ENCODE measurements at regions not wholly inside any gene's neighbourhood (a gene's known extent, or its start where the extent isn't known, plus 50 kb on each side); places are given as distances from the start of the nearest gene placed in this dataset.

DNA sequence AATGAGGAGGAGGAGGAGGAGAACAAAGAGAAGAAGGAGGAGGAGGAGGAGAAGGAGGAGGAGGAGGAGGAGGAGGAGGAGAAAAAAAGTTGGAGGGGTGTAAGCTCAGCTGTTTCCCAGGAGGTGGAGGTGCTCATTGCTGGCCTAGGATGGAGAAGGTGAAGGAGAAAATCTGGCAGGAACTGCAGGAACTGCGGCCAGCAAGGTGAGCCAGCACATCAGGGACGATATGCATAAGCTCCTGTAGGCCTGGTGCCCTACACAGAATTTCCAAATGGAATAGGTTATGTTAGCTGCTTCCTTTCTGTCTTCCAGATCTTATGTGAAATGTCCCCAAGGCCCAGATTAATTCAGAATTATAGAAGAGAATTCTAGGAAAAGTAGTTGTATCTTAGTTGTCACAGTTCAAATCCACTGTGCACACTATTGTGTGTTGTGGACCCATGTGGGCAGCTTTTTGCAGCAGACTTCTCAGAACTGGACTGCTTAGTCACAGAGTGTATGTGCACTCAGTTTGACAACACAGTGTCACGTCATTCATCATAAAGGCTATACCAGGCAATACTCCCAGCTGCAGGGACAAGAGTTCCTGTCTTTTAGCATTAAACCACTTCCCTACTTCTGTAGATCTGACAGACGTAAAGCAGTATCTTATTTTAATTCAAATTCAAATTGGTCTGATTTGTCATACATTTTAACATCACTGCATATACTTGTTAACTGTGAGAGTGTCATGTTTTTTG is 303.7 kb downstream of the HLX start:
- no peak for TF ChIP-seq POLR2AphosphoS5 (IDR thresholded peaks at IDR 0.05; ENCODE audit: insufficient read depth, low read depth, low read length)
- TF ChIP-seq EZH2 (IDR thresholded peaks at IDR 0.05; ENCODE audit: borderline replicate concordance, low read depth, low read length, severe bottlenecking), result no peak
- no peak for TF ChIP-seq GATA2 (IDR thresholded peaks at IDR 0.05; ENCODE audit: insufficient read depth, insufficient read length, low read depth, low read length)
- Histone ChIP-seq H3K9ac (replicated peaks; ENCODE audit: extremely low read depth, insufficient read depth, low read length) (no peak overlapping the region), H3K9me3 (replicated peaks; ENCODE audit: control insufficient read depth, insufficient read depth, low read length) (no peaks in the 10 kb centered on the region), H3K4me1 (ENCODE audit: control insufficient read depth, extremely low read depth, insufficient read depth, low read length) (no peaks in the 10 kb centered on the region), H3K79me2 (ENCODE audit: control insufficient read depth, insufficient read depth, low read length) (no peaks in the 10 kb centered on the region), H3K36me3 (ENCODE audit: control insufficient read depth in 2 of 2, extremely low read depth in 1 of 2, insufficient read depth in 2 of 2, low read length in 2 of 2) (no peaks in the 10 kb centered on the region), H3K9me1 (replicated peaks; ENCODE audit: control insufficient read depth, extremely low read depth, insufficient read depth, low read length) (no peaks in the 10 kb centered on the region), H3K27me3 (ENCODE audit: control insufficient read depth in 2 of 2, insufficient read depth in 2 of 2, low read length in 2 of 2) (no peaks in the 10 kb centered on the region), H4K20me1 (replicated peaks; ENCODE audit: control insufficient read depth, extremely low read depth, insufficient read depth, low read length) (no peaks in the 10 kb centered on the region), H3K4me3 (replicated peaks in 1 of 3; ENCODE audit: insufficient read depth in 1 of 3, low read depth in 1 of 3, low read length in 3 of 3) (no peak overlapping the region), H3K27ac (ENCODE audit: insufficient read depth, low read depth, low read length) (no peak overlapping the region), H3K4me2 (ENCODE audit: insufficient read depth, low read length) (no peak overlapping the region), H2AFZ (ENCODE audit: low read depth, low read length) (no peak overlapping the region)
- FAIRE-seq, result no peak
- intact Hi-C loops (cut with micrococcal nuclease) (no loop called here), dilution Hi-C loops (cut with MboI; ENCODE audit: extremely low pct_ligation_motif_present, low sequenced_read_pairs) (no loop called here)
- ChIA-PET POLR2A (no interaction called here), CTCF (no interaction called here)
- no TSS peak for BruUV-seq (replicated peaks)
- DNase-seq (ENCODE audit: low read depth, low spot score), result no peak

DNA sequence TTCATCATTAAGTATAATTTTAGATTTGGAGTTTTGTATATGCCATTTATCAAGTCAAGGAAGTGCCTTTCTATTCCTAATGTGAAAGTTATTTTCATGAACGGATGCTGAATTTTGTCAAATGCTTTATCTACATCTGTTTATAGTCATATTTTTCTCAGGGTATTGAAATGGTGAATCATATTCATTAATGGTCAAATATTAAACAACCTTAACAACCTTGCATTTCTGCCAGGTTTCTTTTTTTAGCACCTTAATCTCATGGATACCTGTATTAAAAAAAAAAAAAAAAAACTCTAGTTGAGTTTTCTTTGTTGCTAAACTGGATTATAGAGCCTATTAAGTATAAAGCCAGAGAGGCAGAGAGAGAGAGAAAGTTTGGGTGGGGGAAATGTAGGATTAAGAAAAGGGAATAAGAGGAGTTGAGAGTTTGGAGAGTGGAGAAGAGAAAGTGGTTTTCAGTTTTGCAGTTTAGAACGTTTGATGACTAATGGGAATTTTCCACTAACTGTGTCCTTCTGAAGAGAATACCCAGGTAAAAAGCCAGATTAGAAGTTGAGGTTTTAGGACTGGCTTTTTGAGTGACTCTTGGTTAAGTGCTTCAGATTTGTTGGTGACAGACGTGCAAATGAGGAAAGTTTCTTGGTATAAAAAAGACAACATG is 305.0 kb downstream of the HLX start:
- CTCF ChIA-PET, result no interaction called here
- H3K4me1 ChIP-seq (ENCODE audit: control insufficient read depth, extremely low read depth, insufficient read depth, low read length), result no peaks in the 10 kb centered on the region
- no peak overlapping the region for H3K9ac ChIP-seq (replicated peaks; ENCODE audit: extremely low read depth, insufficient read depth, low read length)
- no peak overlapping the region for H3K27ac ChIP-seq (ENCODE audit: insufficient read depth, low read depth, low read length)
- no peaks in the 10 kb centered on the region for H3K9me3 ChIP-seq (replicated peaks; ENCODE audit: control insufficient read depth, insufficient read depth, low read length)
- H4K20me1 ChIP-seq (replicated peaks; ENCODE audit: control insufficient read depth, extremely low read depth, insufficient read depth, low read length), result no peaks in the 10 kb centered on the region
- no peak overlapping the region for H3K4me3 ChIP-seq (replicated peaks in 1 of 3; ENCODE audit: insufficient read depth in 1 of 3, low read depth in 1 of 3, low read length in 3 of 3)
- H3K79me2 ChIP-seq (ENCODE audit: control insufficient read depth, insufficient read depth, low read length), result no peaks in the 10 kb centered on the region
- H3K4me2 ChIP-seq (ENCODE audit: insufficient read depth, low read length), result no peak overlapping the region
- TF ChIP-seq, protein P1, sequence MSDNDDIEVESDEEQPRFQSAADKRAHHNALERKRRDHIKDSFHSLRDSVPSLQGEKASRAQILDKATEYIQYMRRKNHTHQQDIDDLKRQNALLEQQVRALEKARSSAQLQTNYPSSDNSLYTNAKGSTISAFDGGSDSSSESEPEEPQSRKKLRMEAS (IDR thresholded peaks at IDR 0.05; ENCODE audit: insufficient read depth, insufficient read length), result no peak
- no peak for TF ChIP-seq POLR2A (IDR thresholded peaks at IDR 0.05; ENCODE audit: low read depth, low read length)
- TF ChIP-seq MYC (IDR thresholded peaks at IDR 0.05; ENCODE audit: low read depth, low read length), result no peak
- no peak for TF ChIP-seq FOS (IDR thresholded peaks at IDR 0.05; ENCODE audit: borderline replicate concordance, insufficient read depth, low read length)
- TF ChIP-seq EZH2 (IDR thresholded peaks at IDR 0.05; ENCODE audit: borderline replicate concordance, low read depth, low read length, severe bottlenecking), result no peak
- TF ChIP-seq GATA2 (IDR thresholded peaks at IDR 0.05; ENCODE audit: insufficient read depth, insufficient read length, low read depth, low read length), result no peak
- TF ChIP-seq, protein P2, sequence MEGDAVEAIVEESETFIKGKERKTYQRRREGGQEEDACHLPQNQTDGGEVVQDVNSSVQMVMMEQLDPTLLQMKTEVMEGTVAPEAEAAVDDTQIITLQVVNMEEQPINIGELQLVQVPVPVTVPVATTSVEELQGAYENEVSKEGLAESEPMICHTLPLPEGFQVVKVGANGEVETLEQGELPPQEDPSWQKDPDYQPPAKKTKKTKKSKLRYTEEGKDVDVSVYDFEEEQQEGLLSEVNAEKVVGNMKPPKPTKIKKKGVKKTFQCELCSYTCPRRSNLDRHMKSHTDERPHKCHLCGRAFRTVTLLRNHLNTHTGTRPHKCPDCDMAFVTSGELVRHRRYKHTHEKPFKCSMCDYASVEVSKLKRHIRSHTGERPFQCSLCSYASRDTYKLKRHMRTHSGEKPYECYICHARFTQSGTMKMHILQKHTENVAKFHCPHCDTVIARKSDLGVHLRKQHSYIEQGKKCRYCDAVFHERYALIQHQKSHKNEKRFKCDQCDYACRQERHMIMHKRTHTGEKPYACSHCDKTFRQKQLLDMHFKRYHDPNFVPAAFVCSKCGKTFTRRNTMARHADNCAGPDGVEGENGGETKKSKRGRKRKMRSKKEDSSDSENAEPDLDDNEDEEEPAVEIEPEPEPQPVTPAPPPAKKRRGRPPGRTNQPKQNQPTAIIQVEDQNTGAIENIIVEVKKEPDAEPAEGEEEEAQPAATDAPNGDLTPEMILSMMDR (IDR thresholded peaks at IDR 0.05; ENCODE audit: extremely low read depth in 1 of 2, insufficient read depth in 1 of 2, low read depth in 1 of 2, low read length in 2 of 2), result no peak
- no peak for TF ChIP-seq POLR2AphosphoS5 (IDR thresholded peaks at IDR 0.05; ENCODE audit: insufficient read depth, low read depth, low read length)
- H3K9me1 ChIP-seq (replicated peaks; ENCODE audit: control insufficient read depth, extremely low read depth, insufficient read depth, low read length), result no peaks in the 10 kb centered on the region
- H3K36me3 ChIP-seq (ENCODE audit: control insufficient read depth in 2 of 2, extremely low read depth in 1 of 2, insufficient read depth in 2 of 2, low read length in 2 of 2), result no peaks in the 10 kb centered on the region
- no peaks in the 10 kb centered on the region for H3K27me3 ChIP-seq (ENCODE audit: control insufficient read depth in 2 of 2, insufficient read depth in 2 of 2, low read length in 2 of 2)
- BruUV-seq (replicated peaks), result no TSS peak
- dilution Hi-C loops (cut with MboI; ENCODE audit: extremely low pct_ligation_motif_present, low sequenced_read_pairs) (no loop called here), intact Hi-C loops (cut with micrococcal nuclease) (no loop called here)
- POLR2A ChIA-PET, result no interaction called here
- no peak for DNase-seq (ENCODE audit: low read depth, low spot score)
- H2AFZ ChIP-seq (ENCODE audit: low read depth, low read length), result no peak overlapping the region
- no peak for FAIRE-seq
